ENCODE measurements at regions not wholly inside any gene's neighbourhood (a gene's known extent, or its start where the extent isn't known, plus 50 kb on each side); places are given as distances from the start of the nearest gene placed in this dataset.

- no peak for FAIRE-seq
Observed at GRCh38 chr14:38900887-38901286, 202.1 kb downstream of the SEC23A start.

GRCh38 chr14:38887696-38888095 is 215.3 kb downstream of the SEC23A start:
- no peak for FAIRE-seq

- no peak for FAIRE-seq
Observed at GRCh38 chr14:38884109-38884508, 218.9 kb downstream of the SEC23A start.

- FAIRE-seq: peak; percentile 84
Observed at GRCh38 chr14:38883127-38883526, 219.9 kb downstream of the SEC23A start.

- no peak for FAIRE-seq
Observed at GRCh38 chr14:38882533-38882932, 220.5 kb downstream of the SEC23A start.

GRCh38 chr14:38880643-38881524 is 222.2 kb downstream of the SEC23A start:
- no peak for FAIRE-seq

GRCh38 chr14:38877744-38878388 is 225.2 kb downstream of the SEC23A start:
- no peak for FAIRE-seq

GRCh38 chr14:38874721-38875120 is 228.3 kb downstream of the SEC23A start:
- FAIRE-seq: no peak

GRCh38 chr14:38873941-38874612 is 229.0 kb downstream of the SEC23A start:
- FAIRE-seq: no peak

GRCh38 chr14:38870296-38870836 is 232.7 kb downstream of the SEC23A start:
- FAIRE-seq: no peak

- peak; percentile 96 for FAIRE-seq
Observed at GRCh38 chr14:38868399-38869290, 234.4 kb downstream of the SEC23A start.

GRCh38 chr14:38867561-38868150 is 235.4 kb downstream of the SEC23A start:
- peak; percentile 90 for FAIRE-seq

GRCh38 chr14:38866461-38866860 is 236.6 kb downstream of the SEC23A start:
- no peak for FAIRE-seq

- no peak for FAIRE-seq
Observed at GRCh38 chr14:38862366-38862765, 240.7 kb downstream of the SEC23A start.

- no peak for FAIRE-seq
Observed at GRCh38 chr14:38860530-38860929, 242.5 kb downstream of the SEC23A start.

- FAIRE-seq: no peak
Observed at GRCh38 chr14:38856798-38857197, 246.2 kb downstream of the SEC23A start.

GRCh38 chr14:38855513-38855912 is 247.5 kb downstream of the SEC23A start:
- no peak for FAIRE-seq

- FAIRE-seq: no peak
Observed at GRCh38 chr14:38851111-38851510, 251.9 kb downstream of the SEC23A start.

GRCh38 chr14:38850664-38851063 is 252.4 kb downstream of the SEC23A start:
- FAIRE-seq: no peak

- no peak for FAIRE-seq
Observed at GRCh38 chr14:38848243-38848935, 254.6 kb downstream of the SEC23A start.

- no peak for FAIRE-seq
Observed at GRCh38 chr14:38847161-38847560, 255.9 kb downstream of the SEC23A start.

Measured in islet of Langerhans (tissue), 1 donor.